NCI-H187 (cell line): ENCODE measurements at regions not wholly inside any gene's neighbourhood (a gene's known extent, or its start where the extent isn't known, plus 50 kb on each side); places are given as distances from the start of the nearest gene placed in this dataset.

Experiments
- DNase-seq, 2 experiments: peaks; one replicate each; lab custom pipeline; 2025; lab: John Stamatoyannopoulos, UW

DNA sequence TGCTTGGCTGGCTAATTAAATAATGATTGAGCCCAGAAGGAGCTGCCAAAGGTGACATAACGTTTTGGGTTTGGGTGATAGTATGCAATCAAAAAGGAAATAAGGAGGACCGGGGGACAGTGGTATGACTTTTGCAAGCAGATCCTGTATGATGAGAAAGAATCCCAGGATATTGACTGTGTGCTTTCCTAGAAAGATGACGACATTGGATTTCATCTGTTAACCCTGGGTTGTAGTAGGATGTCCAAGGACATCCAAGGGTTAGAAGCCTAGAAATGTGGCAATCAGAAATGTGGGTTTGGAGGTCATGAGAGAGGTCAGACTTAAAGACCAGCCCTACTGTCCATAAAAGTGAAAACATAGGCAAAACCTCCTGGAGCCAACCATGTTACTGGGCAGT is 50.3 kb upstream of the HMHB1 start:
- no peak for DNase-seq

DNA sequence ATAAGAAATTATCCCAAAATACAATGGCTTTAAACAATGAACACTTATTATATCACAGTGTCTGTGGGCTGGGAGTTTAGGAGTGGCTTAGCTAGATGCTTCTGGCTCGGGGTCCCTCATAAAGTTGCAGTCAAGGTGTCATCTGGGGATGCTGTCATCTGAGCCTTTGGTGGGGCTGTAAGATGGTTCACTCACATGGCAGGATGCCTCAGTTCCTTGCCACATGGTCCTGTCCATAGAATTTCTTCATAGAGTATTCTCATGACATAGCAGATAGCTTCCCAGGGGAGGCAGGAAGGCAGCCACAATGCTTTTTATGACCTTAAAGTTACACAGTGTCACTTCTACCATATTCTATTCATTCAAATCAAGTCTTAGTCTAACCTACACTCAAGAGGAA is 51.2 kb upstream of the HMHB1 start:
- DNase-seq = no peak

DNA sequence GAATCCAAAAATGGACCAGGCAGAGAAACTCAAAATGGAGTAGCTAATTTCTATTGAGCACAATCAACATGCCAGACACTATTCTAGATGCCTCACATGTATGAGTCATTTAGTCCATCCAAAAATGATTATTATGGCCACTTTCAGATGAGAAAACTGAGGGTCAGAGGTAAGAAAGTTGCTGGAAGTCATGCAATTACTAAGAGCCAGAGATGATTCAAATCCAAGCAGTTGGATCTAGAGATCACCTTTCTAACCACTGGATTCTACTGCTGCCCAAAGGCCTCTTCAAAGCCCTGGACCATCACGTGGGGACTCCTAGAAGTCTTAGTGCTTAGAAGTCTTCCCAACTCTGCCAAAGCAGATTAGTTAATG is 51.8 kb upstream of the HMHB1 start:
- DNase-seq = no peak

DNA sequence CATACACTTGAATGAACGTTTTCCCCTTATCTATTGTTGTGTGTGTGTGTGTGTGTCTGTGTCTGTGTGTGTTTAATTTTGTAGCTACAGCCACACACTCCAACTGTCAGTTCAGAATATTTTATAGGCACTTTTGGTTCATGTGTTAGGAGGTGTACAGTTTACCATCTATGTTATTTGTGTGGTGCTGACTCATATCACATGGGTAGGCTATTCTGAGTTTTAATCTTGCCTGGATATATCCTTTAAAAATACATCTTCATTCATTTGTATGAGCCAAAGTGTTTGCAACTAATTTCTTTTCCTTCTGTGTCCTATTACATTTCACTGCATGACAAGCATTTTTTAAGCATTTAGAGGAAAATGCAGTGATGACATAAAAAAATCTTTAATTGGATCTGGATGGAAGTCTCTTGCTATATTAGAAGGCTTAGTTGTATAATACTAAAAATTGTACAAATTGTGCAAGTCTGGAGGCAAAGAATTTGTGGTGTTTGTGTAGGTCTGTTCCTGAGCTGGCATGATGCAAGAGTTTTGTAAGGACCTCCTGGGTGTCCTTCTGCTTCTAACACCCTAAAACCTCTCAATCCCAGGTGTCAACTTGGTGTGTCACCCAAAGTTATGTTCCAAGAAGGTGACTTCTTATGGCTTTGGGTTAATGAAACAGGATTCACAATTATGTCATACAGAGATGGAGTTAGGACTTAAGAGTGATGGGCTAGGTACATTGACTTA is 52.4 kb upstream of the HMHB1 start:
- no peak for DNase-seq

DNA sequence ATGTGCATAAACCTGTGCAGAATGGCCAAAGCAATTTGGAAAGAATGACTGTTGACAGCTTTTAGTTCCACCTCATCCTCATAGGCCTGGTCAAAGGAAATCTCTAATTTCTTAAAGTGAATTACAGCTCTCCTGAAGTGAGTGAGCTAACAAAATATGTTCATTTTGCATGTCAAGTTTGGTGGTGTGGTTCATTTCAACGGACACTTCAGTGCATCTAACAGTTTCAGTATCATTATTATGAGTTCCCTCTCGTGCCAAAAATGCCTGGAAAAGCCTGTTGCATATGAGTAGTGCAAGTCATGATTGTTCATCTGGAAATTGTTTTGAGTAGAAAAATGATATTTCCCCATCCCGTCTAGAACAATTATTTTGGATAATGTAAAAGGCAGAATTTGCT is 53.2 kb upstream of the HMHB1 start:
- DNase-seq = no peak

DNA sequence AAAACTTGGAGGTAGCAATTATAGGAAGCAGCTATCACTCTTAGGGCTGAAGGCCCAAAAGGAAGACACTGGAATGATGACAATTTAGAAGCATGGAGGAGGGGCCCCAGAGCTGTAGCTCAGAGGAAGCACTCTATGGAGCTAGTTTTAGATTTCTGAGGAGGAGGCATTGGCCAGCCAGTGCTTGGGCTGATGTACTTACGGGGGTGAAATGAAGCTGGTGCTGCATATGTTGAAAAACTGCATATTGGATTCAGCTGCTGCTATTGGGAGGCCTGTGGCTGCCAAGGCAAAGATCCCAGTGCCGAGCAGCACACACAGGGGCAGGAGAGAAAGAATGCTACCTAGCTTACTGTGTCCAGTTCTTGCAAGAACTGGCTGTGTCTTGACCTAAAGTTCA is 53.9 kb upstream of the HMHB1 start:
- DNase-seq = no peak

DNA sequence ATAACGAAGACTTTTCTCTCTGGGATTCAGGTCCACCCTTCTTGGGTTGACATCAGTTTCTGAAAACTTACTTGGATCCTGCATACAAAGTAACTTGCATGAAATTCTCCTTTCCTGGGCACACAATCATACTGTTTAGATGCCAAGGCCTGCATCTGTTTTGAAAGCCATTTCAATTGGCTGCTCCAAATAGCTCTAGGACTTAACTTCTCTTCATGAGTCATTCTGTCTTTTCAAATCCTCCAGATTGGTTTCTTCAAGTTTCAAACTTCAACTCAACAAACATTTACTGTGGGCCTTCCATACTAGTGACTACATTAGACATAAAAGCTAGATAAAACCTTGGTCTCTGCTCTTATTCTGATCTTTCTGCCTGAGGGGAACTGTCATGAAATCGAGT is 54.8 kb upstream of the HMHB1 start:
- DNase-seq = no peak

DNA sequence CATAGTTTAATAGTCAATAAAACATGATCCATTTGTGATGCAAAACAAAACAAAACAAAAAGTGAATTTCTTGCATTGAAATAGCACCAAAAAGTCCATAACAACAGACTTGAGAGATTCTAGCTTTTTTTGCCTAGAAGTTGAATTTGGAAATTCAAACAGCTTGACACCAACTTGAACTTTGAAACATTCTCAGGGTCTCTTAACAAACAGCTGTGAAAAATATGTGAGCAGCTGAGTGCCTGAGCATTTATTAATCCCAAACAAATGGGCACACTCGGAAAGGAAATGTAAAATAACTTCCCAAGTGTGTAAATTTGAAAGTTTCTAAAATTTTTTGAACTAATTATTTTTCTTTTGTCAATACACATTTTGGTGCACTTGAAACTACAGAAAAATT is 56.0 kb upstream of the HMHB1 start:
- no peak for DNase-seq

DNA sequence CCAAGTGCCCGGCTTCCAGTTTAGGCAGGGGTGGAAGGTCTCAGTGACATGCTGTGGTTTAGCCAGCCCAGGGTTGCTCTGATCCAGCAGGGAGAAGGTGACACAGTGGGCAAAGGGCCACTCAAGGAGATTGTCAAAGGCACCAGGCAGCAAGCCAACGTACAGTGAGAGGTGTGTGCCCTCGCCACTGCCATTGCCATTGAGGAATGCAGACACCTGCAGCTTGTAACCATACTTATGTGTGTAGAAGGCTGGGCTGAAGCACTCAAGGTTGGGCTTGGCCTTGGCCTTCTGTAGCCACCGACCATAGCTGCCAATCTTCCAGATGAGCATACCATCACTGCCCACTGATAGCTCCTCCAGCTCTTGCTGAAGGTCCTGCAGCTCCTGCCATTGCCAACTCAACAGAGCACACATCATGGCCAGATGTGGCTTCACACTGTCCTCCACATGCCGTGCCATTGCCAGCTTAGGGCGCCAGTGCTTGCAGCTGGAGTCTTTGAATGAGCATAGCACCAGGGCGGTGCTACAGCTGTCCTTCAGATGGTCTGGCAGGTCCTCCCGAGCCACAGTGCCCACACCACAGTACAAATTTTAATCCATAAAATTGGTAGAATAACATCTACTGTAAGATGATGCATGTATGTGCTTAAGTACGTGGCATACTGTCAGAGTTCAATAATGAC is 59.7 kb upstream of the HMHB1 start:
- DNase-seq = no peak

DNA sequence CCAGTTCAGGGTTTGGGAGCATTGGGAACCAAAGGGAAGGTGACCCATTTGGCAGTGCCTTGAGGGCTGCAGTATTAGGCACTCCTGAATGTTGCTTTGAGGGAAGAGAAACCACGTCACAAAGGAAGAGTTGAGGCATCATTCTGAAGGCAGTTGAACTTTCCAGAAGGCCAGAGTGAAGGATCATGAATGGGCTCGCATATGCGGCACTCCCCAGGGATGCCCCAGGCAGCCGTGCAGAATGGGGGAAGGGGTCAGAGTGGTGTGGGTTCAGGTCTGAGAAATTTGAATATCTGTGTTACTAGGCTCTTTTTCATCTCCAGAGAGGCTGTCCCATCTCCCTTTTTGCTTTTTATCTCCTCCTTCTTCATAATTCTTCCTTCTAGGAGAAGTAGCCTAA is 60.6 kb upstream of the HMHB1 start:
- DNase-seq = no peak

DNA sequence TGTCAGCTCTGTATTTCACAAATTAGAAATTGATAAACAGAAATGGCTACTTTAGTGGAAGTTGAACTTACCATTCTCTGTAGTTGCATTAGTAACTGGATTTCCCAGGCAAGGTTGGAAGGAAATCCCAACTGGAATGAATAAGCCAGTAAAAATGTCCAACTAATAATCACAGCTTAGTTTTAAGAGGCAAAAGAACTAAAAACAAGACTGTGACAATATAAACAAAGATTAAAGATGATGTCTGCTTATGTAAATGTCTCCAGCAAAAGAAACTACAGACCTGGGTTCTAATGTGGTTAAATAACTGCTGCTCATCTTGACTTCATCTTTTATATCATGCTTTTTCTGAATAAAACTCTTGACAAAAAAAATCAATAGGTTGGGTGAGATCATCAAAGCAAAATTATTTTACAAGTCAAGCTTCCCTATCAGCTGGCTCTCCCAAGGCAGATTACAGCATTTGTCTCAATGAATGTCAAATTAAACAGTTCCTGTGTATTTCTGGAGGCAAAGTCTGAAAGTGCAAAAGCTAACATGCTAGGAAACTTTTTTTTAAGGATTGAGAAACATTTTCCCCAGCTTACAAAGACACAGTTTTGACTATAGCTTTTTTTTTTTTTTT is 62.3 kb upstream of the HMHB1 start:
- no peak for DNase-seq

DNA sequence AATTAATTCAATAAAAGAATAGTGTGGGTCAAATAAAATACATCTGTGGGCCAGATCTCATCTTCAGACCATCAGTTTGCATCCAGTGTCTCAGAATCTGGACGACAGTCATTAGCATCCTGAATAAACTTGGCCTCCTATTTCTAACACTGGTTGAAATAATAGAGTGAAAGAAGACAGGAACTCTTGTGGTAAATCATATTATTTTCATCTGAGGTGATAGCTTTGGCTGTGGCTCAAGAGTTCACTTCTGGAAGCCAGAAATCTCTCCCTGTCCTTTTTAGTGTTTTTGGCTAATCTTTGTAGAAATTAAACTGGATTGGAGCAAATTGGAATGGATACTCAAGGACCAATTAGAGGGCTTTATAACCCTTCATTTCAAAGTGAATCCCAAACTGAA is 63.4 kb upstream of the HMHB1 start:
- DNase-seq = no peak

DNA sequence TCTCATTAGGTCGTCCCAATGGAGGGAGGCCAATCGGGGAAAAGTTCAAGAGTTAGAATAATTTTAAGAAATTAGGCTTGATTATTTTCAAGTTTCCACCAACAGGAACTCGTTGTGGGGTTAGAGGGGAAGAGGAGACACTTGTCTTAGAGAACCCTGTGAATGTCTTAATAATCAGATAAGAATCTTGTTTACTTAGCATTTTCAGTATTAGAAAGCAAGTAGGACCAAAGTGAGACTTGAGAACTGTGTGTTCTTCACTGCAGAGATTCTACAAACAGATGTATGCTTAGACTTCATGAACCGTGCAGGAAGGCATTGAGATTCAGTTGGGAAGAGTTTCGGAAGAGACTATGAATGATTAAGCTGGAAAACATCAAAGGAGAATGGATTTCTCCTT is 69.0 kb upstream of the HMHB1 start:
- DNase-seq = no peak

DNA sequence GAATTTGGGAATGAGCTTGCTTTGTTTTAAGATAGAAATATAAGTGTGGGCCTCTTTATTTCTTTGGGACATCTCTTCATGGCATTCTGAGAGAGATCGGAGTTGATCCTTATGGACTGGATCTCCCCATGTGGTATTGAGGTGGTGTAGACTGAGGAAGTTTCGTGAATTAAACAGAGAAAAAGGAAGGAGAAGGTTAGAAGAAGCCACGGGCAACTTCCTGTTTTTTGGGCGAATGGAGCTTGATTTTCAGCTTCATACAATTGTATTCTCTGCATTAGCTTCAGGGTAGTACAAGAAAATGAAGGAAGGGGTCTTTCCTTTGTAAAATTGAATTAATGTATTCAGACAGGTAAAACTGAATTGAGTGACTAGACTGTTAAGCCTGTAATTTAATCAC is 70.5 kb upstream of the HMHB1 start:
- no peak for DNase-seq

DNA sequence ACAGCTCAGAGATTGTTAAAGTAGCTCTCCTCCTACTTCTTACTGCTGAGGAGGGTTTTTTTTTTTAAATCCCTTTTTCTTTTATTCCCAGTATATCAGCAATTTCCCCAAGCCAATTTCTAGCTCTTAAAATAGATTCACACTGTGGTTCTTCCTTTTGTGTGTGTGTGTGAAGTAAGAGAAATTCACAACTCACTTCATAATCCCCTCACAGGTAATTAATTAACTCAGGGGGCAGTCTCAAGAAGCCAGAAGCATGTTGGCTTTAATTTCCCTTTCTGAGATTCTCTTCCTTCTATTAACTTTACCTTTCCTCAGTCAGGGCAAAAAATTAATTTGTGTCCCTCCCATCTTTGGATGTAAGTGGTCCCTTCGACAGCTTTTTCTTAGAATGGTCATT is 71.0 kb upstream of the HMHB1 start:
- no peak for DNase-seq

DNA sequence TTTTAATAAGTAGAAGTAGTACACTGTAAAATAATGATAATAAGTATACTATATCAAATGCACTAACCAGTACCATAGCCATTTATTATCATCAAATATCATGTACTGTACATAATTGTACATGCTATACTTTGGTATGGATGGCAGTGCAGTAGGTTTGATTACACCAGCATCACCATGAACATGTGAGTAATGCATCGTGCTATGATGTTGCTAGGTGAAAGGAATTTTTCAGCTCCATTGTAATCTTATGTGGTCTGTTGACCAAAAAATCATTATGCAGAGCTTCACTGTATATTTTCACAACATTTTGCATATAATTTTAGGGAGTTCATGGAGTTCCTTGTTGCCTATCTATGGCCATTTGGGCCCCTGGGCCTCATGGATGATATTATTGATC is 72.2 kb upstream of the HMHB1 start:
- no peak for DNase-seq

DNA sequence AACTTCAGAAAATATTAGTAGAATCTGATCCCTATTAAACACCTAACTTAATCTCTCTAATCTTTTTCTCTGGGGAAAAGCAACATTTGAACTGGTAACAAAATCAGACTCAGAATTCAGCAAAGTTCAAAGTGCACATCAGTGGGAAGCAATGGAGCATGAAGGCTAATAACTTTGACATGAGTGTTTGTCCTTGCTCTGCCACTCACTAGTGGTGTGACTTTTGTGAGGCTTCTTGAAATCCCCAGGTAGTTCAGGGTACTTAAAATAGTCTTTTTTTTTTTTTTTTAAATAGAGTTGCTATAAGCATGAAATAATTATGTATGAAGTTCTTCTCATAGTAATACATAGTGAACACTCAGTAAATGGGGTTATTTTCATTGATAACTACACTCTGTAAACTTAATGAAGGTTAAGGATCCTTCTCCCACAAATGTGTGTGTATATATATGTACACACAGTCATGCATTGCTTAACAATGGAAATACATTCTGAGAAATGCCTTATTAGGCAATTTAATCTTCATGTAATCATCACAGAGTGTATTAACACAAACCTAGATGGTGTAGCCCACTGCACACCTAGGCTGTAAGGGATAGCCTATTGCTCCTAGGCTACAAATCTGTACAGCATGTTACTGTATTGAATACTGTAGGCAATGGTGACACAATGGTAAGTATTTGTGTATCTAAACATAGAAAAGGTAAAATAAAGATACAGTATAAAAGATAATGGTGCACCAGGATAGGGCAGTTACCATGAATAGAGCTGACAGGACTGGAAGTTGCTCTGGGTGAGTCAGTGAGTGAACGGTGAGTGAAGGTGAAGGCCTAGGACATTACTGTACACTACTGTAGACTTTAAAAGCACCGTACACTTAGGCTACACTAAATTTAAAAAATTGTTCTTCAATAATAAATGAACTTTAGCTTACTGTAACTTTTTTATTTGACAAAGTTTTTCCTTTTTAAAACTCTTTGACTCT is 73.3 kb upstream of the HMHB1 start:
- no peak for DNase-seq

DNA sequence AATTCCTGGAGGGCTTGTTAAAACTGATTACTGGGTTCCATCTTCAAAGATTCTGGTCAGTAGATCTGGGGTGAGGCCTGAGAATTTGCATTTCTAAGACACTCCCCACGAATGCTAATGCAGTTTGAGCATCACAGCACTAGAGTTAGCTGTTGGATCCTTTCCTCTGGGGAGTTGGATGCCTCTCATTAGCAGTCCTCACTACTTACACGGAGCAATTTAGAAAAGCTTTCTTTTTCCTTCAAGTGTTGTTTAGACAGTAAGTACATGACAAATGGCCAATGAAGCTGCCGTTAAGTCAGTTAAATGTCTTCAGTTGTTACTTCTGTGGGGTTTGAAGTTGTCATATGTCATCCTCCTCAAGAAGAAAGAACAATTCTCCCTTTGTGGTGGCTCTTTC is 74.9 kb upstream of the HMHB1 start:
- peak; percentile 31 to 54 for DNase-seq

DNA sequence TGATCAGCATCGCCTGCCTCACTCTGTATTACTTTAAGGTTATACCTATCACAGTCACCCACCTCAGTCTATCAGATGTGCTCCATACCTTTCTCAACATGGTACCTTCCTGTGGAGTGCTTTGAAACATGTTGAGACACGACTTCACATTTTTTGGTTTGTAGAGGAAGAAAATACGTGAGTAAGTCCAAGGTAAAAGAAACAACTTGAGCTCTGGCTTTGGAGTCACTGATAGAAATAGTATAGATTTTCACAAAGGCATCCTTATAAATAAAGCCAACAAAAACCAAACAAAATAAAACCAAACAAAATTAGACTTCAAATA is 77.5 kb upstream of the HMHB1 start:
- DNase-seq = no peak

DNA sequence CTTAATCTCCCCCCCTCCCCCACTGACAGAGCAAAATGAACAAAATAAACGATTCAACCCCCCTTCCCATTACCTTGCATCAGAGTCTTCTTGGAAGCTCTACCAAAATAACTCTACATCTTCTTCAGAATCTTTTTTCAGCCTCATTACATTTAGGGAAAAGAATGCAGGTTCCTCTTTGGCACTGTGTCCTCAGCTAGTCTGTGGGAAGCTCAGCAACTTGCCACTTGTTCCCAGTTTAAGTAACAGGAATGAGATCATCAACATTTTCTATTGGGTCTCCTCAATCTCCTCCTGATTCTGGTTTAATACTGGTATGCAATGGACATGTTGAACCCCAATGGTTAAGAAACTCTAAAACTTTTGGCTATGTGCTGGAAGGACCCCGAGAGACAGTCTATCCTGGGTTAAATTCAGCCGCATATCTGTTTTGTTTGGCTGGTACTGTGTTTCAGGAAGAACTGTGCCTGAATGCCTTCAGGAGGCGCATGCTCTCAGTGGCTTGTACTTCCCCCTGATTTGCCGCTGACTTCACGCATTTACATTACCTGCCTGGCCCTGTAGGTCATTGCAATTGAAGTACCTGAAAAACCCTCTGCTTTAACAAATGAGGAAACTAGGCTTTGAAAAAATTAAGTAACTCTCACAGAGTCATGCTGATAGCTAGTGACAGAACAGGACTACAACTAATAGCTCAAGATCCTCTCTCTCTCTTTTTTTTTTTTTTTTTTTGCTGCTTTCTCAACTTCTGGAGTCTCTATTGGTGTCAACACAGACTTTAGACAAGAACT is 78.1 kb upstream of the HMHB1 start:
- no peak for DNase-seq

DNA sequence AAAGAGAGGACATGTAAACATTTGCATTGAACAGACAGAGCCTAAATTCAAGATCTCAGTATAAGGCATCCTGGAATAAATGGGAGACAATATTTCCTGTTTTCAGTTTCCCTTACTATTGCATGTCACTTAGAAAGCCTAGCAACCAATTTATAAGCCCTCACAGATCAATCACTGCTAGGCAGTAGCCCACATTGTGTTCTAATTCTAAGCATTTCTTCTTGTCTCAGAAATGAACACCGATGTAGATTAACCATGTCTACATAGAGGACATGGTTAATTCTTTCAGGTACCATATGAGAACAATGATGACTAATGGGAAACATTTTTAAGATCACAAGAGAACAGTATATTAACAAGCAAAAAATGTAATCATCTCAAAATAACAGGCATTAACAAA is 79.6 kb upstream of the HMHB1 start:
- no peak for DNase-seq
